ENCODE measurements at regions not wholly inside any gene's neighbourhood (a gene's known extent, or its start where the extent isn't known, plus 50 kb on each side); places are given as distances from the start of the nearest gene placed in this dataset.

- no peaks in the 10 kb centered on the region for H3K79me2 ChIP-seq (ENCODE audit: insufficient read depth, low read length)
- FAIRE-seq (no peak), ATAC-seq (no peak), DNase-seq (ENCODE audit: low spot score) (no peak)
- POLR2A ChIA-PET: no interaction called here
- no peaks in the 10 kb centered on the region for H4K20me1 ChIP-seq (ENCODE audit: insufficient read depth, low read length)
- CTCF ChIA-PET (ENCODE audit: low intra/inter-chr PET ratio, low total read pairs): no interaction called here
- no peak for TF ChIP-seq KDM6A (CRISPR knock-in tag; IDR thresholded peaks at IDR 0.05; ENCODE audit: low read depth)
- no peak for TF ChIP-seq ATF3 (CRISPR knock-in tag; IDR thresholded peaks at IDR 0.05)
- TF ChIP-seq ZNF589 (CRISPR knock-in tag; conservative IDR thresholded peaks at IDR 0.05): no peak
- no peak for TF ChIP-seq ZNF441 (CRISPR knock-in tag; IDR thresholded peaks at IDR 0.05; ENCODE audit: borderline replicate concordance)
- TF ChIP-seq NFIC (IDR thresholded peaks at IDR 0.05; ENCODE audit: low read length): no peak
- TF ChIP-seq SYNCRIP (IDR thresholded peaks at IDR 0.05; ENCODE audit: insufficient read depth, low read depth, low read length): no peak
- TF ChIP-seq CENPX (CRISPR knock-in tag; IDR thresholded peaks at IDR 0.05): no peak
- no peak for TF ChIP-seq ZNF850 (CRISPR knock-in tag; conservative IDR thresholded peaks at IDR 0.05)
- TF ChIP-seq ZNF660 (CRISPR knock-in tag; IDR thresholded peaks at IDR 0.05; ENCODE audit: borderline replicate concordance, low read depth): no peak
- no peak for TF ChIP-seq CCDC6 (CRISPR knock-in tag; IDR thresholded peaks at IDR 0.05)
- TF ChIP-seq MXD4 (CRISPR knock-in tag; IDR thresholded peaks at IDR 0.05): no peak
- no peak for TF ChIP-seq GABPA (IDR thresholded peaks at IDR 0.05; ENCODE audit: low read depth, low read length)
- no peak for TF ChIP-seq GABPA (CRISPR knock-in tag; IDR thresholded peaks at IDR 0.05; ENCODE audit: low read depth)
- TF ChIP-seq MLX (CRISPR knock-in tag; IDR thresholded peaks at IDR 0.05): no peak
- TF ChIP-seq JARID2 (CRISPR knock-in tag; IDR thresholded peaks at IDR 0.05; ENCODE audit: insufficient replicate concordance): no peak
- H3K9ac ChIP-seq (ENCODE audit: insufficient read depth, low read depth, low read length): no peak overlapping the region
- no peak overlapping the region for H2AFZ ChIP-seq (ENCODE audit: low read length)
- H3K36me3 ChIP-seq (replicated peaks in 1 of 2; ENCODE audit: control insufficient read depth in 1 of 2, insufficient read depth in 2 of 2, low read length in 2 of 2): no peaks in the 10 kb centered on the region
- in situ Hi-C loops (cut with HindIII; ENCODE audit: extremely low pct_ligation_motif_present, low pct_unique_long_range_greater_than_20kb): no loop called here
- H3K4me2 ChIP-seq (ENCODE audit: low read depth, low read length): no peak overlapping the region
- H3K4me3 ChIP-seq (replicated peaks in 1 of 3; ENCODE audit: insufficient read depth in 1 of 3, low read depth in 2 of 3, low read length in 3 of 3): no peak overlapping the region
- H3K27me3 ChIP-seq (ENCODE audit: control insufficient read depth in 1 of 2, insufficient read depth in 2 of 2, low read length in 2 of 2): 0 out of 5 replicates have a peak, but pooled peaks cover 0 to 1% of the 10 kb centered on the region in 2 experiments
- intact Hi-C loops (cut with micrococcal nuclease; ENCODE audit: unreplicated experiment): no loop called here
- H3K27ac ChIP-seq (ENCODE audit: extremely low read length, insufficient read depth, low read length): no peak overlapping the region
- H3K4me1 ChIP-seq (ENCODE audit: insufficient read depth, low read length): no peaks in the 10 kb centered on the region
- 11% methylated on average over 9 of the region's 9 CpGs for WGBS (ENCODE audit: low lambda C conversion rate)
- H3K9me3 ChIP-seq (ENCODE audit: low read length): peaks cover 22% of the 10 kb centered on the region; the same call in 1 of the 2 replicates
- no TSS peak for BruUV-seq (replicated peaks)
Measured at GRCh38 chr12:34287437-34287836, 265.1 kb downstream of the ALG10 start.

All from HepG2 (cell line).